ENCODE measurements at regions not wholly inside any gene's neighbourhood (a gene's known extent, or its start where the extent isn't known, plus 50 kb on each side); places are given as distances from the start of the nearest gene placed in this dataset.

- intact Hi-C loops (cut with micrococcal nuclease): no loop called here
- Histone ChIP-seq H3K4me1 (ENCODE audit: control insufficient read depth, extremely low read depth, insufficient read depth, low read length) (no peaks in the 10 kb centered on the region), H3K9me1 (replicated peaks; ENCODE audit: control insufficient read depth, extremely low read depth, insufficient read depth, low read length) (no peaks in the 10 kb centered on the region), H3K4me3 (replicated peaks in 1 of 3; ENCODE audit: insufficient read depth in 1 of 3, low read depth in 1 of 3, low read length in 3 of 3) (no peak overlapping the region), H3K9me3 (replicated peaks; ENCODE audit: control insufficient read depth, insufficient read depth, low read length) (no peaks in the 10 kb centered on the region), H3K79me2 (ENCODE audit: control insufficient read depth, insufficient read depth, low read length) (no peaks in the 10 kb centered on the region), H2AFZ (ENCODE audit: low read depth, low read length) (no peak overlapping the region), H3K27ac (ENCODE audit: insufficient read depth, low read depth, low read length) (no peak overlapping the region), H3K27me3 (ENCODE audit: control insufficient read depth in 2 of 2, insufficient read depth in 2 of 2, low read length in 2 of 2) (no peaks in the 10 kb centered on the region), H4K20me1 (replicated peaks; ENCODE audit: control insufficient read depth, extremely low read depth, insufficient read depth, low read length) (no peaks in the 10 kb centered on the region), H3K9ac (replicated peaks; ENCODE audit: extremely low read depth, insufficient read depth, low read length) (no peak overlapping the region), H3K36me3 (ENCODE audit: control insufficient read depth in 2 of 2, extremely low read depth in 1 of 2, insufficient read depth in 2 of 2, low read length in 2 of 2) (no peaks in the 10 kb centered on the region), H3K4me2 (ENCODE audit: insufficient read depth, low read length) (no peak overlapping the region)
- FAIRE-seq (no peak), DNase-seq (ENCODE audit: low read depth, low spot score) (no peak)
- no TSS peak for BruUV-seq (replicated peaks)
- ChIA-PET CTCF (no interaction called here), POLR2A (no interaction called here)
- dilution Hi-C loops (cut with MboI; ENCODE audit: extremely low pct_ligation_motif_present, low sequenced_read_pairs): no loop called here
- TF ChIP-seq, protein P1, sequence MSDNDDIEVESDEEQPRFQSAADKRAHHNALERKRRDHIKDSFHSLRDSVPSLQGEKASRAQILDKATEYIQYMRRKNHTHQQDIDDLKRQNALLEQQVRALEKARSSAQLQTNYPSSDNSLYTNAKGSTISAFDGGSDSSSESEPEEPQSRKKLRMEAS (IDR thresholded peaks at IDR 0.05; ENCODE audit: insufficient read depth, insufficient read length): no peak
- TF ChIP-seq POLR2AphosphoS5 (IDR thresholded peaks at IDR 0.05; ENCODE audit: insufficient read depth, low read depth, low read length) (no peak), MYC (IDR thresholded peaks at IDR 0.05; ENCODE audit: low read depth, low read length) (no peak), EZH2 (IDR thresholded peaks at IDR 0.05; ENCODE audit: borderline replicate concordance, low read depth, low read length, severe bottlenecking) (no peak), FOS (IDR thresholded peaks at IDR 0.05; ENCODE audit: borderline replicate concordance, insufficient read depth, low read length) (no peak), GATA2 (IDR thresholded peaks at IDR 0.05; ENCODE audit: insufficient read depth, insufficient read length, low read depth, low read length) (no peak), POLR2A (IDR thresholded peaks at IDR 0.05; ENCODE audit: low read depth, low read length) (no peak), JUN (IDR thresholded peaks at IDR 0.05; ENCODE audit: borderline replicate concordance, insufficient read depth, insufficient read length, low read depth) (no peak)
- TF ChIP-seq, protein P2, sequence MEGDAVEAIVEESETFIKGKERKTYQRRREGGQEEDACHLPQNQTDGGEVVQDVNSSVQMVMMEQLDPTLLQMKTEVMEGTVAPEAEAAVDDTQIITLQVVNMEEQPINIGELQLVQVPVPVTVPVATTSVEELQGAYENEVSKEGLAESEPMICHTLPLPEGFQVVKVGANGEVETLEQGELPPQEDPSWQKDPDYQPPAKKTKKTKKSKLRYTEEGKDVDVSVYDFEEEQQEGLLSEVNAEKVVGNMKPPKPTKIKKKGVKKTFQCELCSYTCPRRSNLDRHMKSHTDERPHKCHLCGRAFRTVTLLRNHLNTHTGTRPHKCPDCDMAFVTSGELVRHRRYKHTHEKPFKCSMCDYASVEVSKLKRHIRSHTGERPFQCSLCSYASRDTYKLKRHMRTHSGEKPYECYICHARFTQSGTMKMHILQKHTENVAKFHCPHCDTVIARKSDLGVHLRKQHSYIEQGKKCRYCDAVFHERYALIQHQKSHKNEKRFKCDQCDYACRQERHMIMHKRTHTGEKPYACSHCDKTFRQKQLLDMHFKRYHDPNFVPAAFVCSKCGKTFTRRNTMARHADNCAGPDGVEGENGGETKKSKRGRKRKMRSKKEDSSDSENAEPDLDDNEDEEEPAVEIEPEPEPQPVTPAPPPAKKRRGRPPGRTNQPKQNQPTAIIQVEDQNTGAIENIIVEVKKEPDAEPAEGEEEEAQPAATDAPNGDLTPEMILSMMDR (IDR thresholded peaks at IDR 0.05; ENCODE audit: extremely low read depth in 1 of 2, insufficient read depth in 1 of 2, low read depth in 1 of 2, low read length in 2 of 2): no peak
These were observed 1563.2 kb downstream of the KCNT2 start for GRCh38 chr1:195045072-195045471.
